ENCODE measurements at regions not wholly inside any gene's neighbourhood (a gene's known extent, or its start where the extent isn't known, plus 50 kb on each side); places are given as distances from the start of the nearest gene placed in this dataset.
"Not testable (repeated sequence)": the region's sequence is repeated elsewhere in the genome, so short reads cannot be mapped to it uniquely, and the experiment has no call there.

DNA sequence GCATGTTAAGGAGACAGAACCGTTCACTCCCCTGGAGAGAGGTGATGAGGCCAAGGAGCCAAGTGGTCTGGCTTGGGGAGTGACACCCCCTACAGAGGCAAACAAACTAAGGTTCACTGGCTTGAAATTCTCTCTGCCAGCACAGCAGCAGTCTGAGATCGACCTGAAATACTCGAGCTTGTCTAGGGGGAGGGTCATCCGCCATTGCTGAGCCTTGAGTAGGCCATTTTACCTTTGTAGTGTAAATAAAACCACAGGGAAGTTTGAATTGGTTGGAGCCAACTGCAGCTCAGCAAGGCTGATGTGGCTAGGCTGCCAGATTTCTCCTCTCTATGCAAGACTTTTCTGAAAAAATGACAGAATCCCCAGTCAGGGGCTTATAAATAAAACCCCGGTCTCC, 52.9 kb downstream of the CDY2B start:
- H3K27me3 ChIP-seq; intact Hi-C loops (cut with DNase I; ENCODE audit: low total_unique reads); H3K4me3 ChIP-seq; H3K4me1 ChIP-seq; H3K27ac ChIP-seq; DNase-seq; H3K9me3 ChIP-seq; H3K36me3 ChIP-seq: not testable (repeated sequence)

- H3K4me3 ChIP-seq; H3K27me3 ChIP-seq; H3K27ac ChIP-seq; H3K9me3 ChIP-seq; H3K36me3 ChIP-seq; H3K4me1 ChIP-seq; DNase-seq; intact Hi-C loops (cut with DNase I; ENCODE audit: low total_unique reads): not testable (repeated sequence)
Measured at GRCh38 chrY:17819700-17820099, 60.3 kb downstream of the CDY2B start.

DNA sequence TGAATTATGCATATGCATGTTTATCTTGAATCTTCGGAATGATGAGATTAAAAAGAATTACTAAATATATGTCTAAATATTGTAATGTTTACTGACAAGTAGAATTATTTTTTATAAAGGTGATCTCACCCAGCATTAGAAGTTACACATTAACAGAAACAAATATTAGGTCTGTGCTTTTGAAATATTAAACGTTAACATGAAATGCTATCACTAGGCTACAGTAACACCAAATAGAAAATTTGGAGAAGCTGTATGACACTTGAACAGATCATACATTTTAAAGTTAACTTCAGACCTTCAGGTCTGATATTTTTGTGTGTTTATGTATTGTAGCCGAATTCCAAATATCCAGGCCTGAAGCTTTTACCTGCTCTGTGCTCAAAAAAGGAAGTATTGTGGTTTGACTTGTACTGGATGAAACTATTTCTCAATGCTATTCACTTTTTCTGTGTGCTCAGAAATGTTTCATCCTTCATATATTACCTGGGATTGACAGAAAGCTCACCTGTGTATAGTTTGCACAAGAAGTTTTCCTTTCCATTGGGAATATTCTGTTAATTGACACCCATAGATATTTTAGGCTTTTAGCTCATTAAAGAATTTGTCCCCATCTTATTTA, 60.9 kb downstream of the CDY2B start:
- H3K9me3 ChIP-seq; H3K36me3 ChIP-seq; H3K27me3 ChIP-seq; H3K4me1 ChIP-seq; intact Hi-C loops (cut with DNase I; ENCODE audit: low total_unique reads); H3K4me3 ChIP-seq; DNase-seq; H3K27ac ChIP-seq: not testable (repeated sequence)

DNA sequence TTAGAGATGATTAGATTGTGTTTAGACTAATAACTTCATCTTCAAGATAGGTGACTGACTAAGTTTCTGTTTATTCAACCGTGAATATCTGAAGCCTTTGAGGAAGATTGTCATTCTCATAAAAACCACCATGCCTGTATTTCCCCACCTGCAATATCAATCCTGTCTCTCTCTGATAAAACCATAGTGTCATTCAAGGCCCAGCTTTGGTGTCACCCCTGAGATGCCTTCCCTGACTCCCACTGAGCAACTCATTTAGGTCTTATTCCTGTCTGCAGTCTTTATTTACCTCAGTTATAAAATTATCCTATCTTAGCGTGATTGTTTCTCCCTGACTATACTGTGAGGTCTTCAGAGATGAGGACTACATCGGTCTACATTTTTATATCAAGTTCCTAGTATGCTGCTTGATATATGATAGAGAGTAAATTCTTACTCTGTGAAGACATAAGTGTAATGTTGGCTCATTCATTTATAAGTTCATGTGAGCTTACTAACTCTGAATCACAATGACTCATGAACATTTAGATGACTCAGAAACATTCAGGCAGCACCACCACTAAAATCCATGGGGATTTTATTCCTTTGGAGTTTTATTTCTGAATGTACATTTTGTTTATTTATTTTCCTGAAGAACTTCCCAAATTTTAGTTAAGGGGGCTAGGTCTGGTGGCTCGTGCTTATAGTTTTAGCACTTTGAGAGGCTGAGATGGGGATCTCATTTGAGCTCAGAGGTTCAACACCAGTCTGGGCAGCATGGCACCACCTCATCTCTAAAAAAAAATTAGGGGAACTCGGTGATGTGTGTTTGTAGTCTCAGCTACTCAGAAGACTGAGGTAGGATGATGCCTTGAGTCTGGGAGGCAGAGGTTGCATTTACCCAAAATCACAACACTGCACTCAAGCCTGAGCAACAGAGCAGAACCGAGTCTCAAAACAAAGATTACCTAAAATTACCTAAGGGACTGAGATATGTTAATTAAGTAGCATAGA, 62.6 kb downstream of the CDY2B start:
- H3K4me3 ChIP-seq; DNase-seq; H3K9me3 ChIP-seq; intact Hi-C loops (cut with DNase I; ENCODE audit: low total_unique reads); H3K27me3 ChIP-seq; H3K4me1 ChIP-seq; H3K27ac ChIP-seq; H3K36me3 ChIP-seq: not testable (repeated sequence)

DNA sequence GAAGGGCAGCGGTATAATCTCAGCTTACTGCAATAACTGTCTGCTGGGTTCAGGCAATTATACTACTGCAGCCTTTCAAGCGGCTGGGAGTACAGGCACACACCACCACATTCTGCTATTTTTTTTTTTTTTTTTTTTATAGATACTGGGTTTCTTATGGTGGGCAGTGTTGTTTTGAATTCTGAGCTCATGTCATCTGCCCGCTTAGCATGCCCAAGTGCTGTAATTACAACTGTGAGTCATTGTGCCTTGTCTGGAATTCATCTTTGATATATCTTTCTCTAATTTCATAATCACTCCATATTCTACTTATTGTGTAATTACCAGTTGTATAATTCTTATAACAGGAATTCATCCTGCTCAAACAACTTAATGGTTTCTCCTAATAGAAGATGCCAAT, 67.4 kb downstream of the CDY2B start:
- H3K4me1 ChIP-seq; H3K9me3 ChIP-seq; H3K36me3 ChIP-seq; DNase-seq; H3K27me3 ChIP-seq; intact Hi-C loops (cut with DNase I; ENCODE audit: low total_unique reads); H3K27ac ChIP-seq; H3K4me3 ChIP-seq: not testable (repeated sequence)

- DNase-seq; H3K4me1 ChIP-seq; H3K9me3 ChIP-seq; intact Hi-C loops (cut with DNase I; ENCODE audit: low total_unique reads); H3K4me3 ChIP-seq; H3K36me3 ChIP-seq; H3K27me3 ChIP-seq; H3K27ac ChIP-seq: not testable (repeated sequence)
Measured at GRCh38 chrY:17799915-17800314, 80.1 kb downstream of the CDY2B start.

DNA sequence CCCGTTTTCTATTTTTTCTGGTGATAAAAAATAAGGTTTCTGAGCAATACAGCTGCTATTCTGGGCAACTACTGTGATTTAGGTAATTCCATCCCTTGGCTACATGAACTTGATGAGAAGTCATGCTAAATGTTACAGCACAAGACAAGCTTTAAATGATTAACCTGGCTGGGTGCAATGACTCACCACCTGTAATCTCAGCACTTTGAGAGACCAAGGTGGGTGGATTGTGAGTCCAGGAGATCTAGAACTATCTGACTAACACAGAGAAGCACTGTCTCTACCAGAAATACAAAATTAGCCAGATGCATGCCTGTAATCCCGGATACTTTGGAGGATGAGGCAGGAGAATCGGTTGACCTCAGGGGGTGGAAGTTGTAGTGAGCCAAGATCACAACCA, 92.8 kb downstream of the CDY2B start:
- H3K27ac ChIP-seq: not testable (repeated sequence)

GRCh38 chrY:17766000-17766699, 113.9 kb downstream of the CDY2B start:
- H3K27me3 ChIP-seq; H3K36me3 ChIP-seq; H3K4me1 ChIP-seq; H3K9me3 ChIP-seq; DNase-seq; H3K4me3 ChIP-seq; intact Hi-C loops (cut with DNase I; ENCODE audit: low total_unique reads); H3K27ac ChIP-seq: not testable (repeated sequence)

More for the DNA sequence above, 92.8 kb downstream of the CDY2B start:
- H3K9me3 ChIP-seq; DNase-seq; H3K4me1 ChIP-seq; H3K4me3 ChIP-seq; intact Hi-C loops (cut with DNase I; ENCODE audit: low total_unique reads); H3K36me3 ChIP-seq; H3K27me3 ChIP-seq: not testable (repeated sequence)

DNA sequence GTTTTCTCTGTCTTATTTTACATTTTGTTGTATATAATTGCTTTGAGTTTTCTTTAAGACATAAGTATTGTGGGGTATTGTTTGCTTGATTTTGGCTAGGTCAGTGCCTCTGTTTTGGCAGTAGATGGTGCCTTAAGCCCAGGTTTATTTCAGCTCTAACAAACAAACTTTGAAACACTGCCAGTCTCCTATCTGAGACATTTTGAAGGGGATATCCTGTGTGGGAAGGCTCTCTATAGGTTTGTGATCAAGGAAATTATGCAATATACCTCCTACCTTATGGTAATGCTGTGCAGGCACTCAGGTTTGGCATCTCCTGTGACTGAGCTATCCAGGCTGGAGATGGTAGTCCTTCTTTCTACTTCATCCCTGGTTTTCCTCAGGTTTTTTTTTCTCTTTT, 120.8 kb downstream of the CDY2B start:
- H3K4me3 ChIP-seq; H3K36me3 ChIP-seq; H3K4me1 ChIP-seq; DNase-seq; H3K27me3 ChIP-seq; intact Hi-C loops (cut with DNase I; ENCODE audit: low total_unique reads); H3K27ac ChIP-seq; H3K9me3 ChIP-seq: not testable (repeated sequence)

DNA sequence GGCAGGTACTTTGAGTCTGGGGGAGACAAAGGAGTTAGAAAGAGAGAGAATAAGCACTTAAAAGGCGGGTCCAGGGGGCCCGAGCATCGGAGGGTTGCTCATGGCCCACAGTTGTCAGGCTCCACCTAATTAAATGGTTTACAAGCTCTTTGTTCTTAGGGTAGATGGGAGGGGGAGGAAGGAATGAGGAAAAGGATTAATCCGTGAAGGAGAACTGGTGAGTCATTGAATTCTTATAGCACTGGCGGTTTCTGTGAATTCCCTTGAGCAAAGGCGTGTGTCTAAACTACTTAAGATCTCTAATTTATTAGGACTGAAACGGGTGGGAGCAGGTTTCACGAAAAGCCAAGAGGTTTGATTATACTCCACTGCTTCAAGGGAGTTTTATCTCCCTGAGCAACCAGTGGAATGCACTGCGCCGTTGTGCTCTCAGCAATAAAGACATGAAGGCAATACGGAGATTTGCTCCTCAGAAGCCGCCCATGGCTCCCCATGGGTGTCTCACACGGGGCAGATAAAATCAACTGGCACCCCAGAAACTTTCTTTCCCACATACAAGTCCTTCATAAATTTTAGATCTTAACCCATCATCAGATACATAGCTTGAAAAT, 127.0 kb downstream of the CDY2B start:
- DNase-seq; H3K4me1 ChIP-seq; H3K27ac ChIP-seq; H3K4me3 ChIP-seq; H3K9me3 ChIP-seq; intact Hi-C loops (cut with DNase I; ENCODE audit: low total_unique reads); H3K36me3 ChIP-seq; H3K27me3 ChIP-seq: not testable (repeated sequence)

GRCh38 chrY:17739852-17740251, 140.2 kb downstream of the CDY2B start:
- H3K36me3 ChIP-seq; H3K9me3 ChIP-seq; DNase-seq; intact Hi-C loops (cut with DNase I; ENCODE audit: low total_unique reads); H3K27ac ChIP-seq; H3K4me1 ChIP-seq; H3K27me3 ChIP-seq; H3K4me3 ChIP-seq: not testable (repeated sequence)

DNA sequence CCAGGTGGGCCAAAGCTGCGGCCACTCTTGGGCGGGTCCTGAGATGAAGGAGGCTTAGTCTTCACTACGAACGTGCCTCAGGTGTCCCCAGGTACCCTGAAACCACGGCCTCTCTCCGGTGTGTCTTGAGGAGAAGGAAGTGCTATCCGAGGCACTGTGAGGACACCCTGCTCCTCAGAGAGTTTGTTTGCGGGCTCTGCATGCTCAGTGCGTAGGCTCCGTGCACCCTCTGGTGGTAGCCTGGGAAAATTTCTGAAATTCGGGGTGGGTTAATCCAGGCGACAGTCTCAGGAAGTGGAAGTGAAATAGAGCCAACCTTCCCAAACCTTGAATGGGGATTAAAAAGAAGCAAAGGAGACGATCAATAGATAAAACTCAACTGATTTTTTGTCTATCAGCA, 150.5 kb downstream of the CDY2B start:
- H3K4me3 ChIP-seq; H3K27me3 ChIP-seq; H3K27ac ChIP-seq; intact Hi-C loops (cut with DNase I; ENCODE audit: low total_unique reads); H3K36me3 ChIP-seq; H3K9me3 ChIP-seq; DNase-seq; H3K4me1 ChIP-seq: not testable (repeated sequence)

GRCh38 chrY:17716329-17717043, 163.5 kb downstream of the CDY2B start:
- H3K9me3 ChIP-seq; intact Hi-C loops (cut with DNase I; ENCODE audit: low total_unique reads); H3K27ac ChIP-seq; DNase-seq; H3K36me3 ChIP-seq; H3K4me3 ChIP-seq; H3K27me3 ChIP-seq; H3K4me1 ChIP-seq: not testable (repeated sequence)
